ENCODE measurements at regions not wholly inside any gene's neighbourhood (a gene's known extent, or its start where the extent isn't known, plus 50 kb on each side); places are given as distances from the start of the nearest gene placed in this dataset.
"Not testable (repeated sequence)": the region's sequence is repeated elsewhere in the genome, so short reads cannot be mapped to it uniquely, and the experiment has no call there.

DNA sequence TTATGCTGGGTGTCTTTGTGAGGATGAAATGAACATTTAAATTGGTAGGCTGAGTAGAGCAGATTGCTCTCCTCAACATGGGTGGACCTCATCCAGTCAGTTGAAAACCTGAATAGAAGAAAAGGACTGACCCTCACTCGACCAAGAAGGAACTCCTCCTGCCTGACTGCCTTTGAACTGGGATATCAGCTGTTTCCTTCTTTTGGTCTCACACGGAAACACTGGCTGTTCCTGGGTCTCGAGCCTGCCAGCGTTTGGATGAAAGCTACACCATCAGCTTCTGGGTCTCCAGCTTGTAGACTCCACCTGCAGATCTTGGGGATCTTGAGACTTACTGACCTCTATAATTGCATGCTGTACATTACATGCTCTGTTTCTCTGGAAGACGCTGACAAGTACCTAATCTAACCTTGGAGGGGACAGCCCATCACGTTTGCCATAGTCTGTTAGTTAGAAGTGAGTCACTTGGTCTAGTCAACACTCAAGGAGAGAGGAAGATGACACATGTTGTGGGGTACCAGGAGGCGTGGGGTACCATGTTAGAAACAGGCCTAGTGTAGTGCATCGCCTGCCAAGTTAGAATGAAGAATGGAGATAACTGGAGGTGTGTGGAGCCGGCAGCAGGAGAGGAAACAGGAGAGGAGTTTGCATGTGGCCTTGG lies 267.0 kb downstream of the MREG start:
- no peak for DNase-seq (ENCODE audit: low read depth)

DNA sequence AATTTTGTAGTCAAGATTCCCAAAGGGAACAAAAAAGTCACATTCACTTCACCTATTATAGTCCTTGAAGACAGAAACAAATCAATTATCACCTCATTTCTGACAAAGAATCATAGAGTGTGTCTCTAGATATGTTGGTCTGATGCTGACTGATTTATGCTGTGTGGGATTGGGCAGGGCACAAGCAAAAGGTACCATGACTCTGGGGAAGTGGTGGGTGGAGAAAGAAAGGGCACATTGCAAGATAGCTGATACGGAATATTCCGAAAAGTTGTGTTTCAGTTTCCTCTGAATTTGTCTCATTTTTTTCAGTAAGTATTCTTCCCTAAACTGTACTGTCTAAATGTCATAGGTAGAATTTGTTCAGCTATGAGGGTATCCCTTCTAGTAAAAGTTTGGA lies 268.0 kb downstream of the MREG start:
- no peak for DNase-seq (ENCODE audit: low read depth)

DNA sequence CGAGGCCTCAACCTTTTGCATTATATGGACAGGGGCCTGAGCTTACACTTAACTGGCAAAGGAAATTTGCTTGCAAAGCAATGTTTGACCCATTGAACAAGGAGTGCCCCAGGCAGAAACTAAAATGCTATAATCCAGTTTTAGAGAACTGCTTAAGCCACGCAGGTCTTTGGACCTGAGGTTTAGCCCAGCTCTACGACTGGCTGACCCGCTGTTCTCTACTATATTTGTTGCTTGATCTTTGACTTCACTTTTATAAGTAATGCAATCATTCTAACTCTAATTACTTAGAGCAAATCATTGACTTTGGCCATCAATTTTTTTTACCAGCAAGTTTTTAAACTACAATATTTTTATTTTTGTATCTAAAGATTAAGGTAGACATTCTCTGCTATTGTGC lies 268.8 kb downstream of the MREG start:
- no peak for DNase-seq (ENCODE audit: low read depth)

DNA sequence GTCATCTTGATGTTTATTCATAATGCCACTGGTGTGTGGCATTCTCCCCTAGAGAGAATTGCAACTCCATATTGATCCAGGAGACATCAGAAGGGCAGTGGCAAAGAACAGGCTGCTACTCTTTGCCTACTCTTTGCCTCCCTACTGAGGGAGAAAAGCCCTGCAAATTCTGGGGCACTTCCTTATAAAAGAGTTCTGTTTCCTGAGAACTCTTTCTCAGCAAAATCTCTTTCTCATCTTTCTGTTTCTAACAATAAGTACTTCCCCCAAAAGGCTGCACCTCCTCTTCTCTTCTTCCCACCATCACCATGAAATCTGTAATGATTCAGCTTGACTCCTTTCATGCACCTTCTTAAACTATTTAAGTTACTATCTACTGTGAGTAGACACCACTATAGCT lies 270.3 kb downstream of the MREG start:
- no peak for DNase-seq (ENCODE audit: low read depth)

DNA sequence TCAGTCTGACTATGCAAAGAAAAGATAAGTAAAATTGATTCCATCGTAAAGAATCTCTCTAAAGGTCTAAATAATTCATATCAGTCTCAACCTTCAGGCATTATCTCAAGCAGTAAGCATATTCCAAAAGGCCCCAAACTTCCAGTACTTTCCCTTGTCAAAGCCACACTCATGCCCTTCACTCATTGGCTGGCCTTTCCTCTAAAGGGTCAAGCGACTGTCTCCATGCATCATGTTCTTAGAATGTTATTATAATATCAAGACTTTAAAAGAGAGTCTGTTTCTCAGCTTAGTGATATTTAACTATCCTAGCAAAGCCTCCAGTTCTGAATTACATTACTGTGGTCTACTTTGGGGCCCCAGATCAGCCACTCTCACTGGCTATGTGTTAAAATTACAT lies 271.3 kb downstream of the MREG start:
- DNase-seq (ENCODE audit: low read depth): no peak

DNA sequence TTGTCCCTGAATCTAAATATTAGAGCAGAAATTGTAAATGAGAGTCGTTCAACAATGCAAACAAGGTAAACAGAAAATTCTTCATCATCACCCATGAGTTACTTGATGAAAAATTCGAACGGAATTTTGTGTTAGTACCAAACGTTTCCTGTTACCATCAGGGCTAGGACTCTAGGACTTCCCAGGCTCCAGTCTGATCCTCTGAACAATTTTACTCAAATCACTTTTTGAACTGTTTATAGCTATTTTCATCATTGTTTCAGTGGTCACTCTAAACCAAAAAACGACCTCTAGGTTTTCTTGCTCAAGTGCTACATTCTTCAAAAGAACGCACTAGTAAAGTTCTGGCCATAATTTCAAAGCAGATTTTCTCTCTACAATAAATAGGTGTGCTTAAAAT lies 273.3 kb downstream of the MREG start:
- DNase-seq (ENCODE audit: low read depth): no peak

DNA sequence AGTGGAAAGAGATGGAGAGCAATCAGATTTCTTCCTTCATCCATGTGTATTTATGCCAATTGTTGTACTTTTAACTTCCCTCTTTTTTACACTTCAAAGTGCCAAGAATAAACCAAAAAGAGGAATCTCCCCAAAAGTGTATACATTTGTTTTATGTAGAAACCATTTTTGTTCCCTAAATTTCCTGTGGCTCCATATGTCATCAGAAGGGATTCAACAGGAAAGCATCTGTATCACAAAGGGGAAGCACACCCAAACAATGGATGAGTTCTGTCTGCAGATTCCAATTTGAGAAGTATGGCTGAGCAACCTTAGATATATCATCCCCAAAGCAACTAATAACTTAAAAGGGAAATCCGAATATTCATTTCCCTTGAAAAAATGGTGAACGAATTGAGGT lies 275.0 kb downstream of the MREG start:
- no peak for DNase-seq (ENCODE audit: low read depth)

DNA sequence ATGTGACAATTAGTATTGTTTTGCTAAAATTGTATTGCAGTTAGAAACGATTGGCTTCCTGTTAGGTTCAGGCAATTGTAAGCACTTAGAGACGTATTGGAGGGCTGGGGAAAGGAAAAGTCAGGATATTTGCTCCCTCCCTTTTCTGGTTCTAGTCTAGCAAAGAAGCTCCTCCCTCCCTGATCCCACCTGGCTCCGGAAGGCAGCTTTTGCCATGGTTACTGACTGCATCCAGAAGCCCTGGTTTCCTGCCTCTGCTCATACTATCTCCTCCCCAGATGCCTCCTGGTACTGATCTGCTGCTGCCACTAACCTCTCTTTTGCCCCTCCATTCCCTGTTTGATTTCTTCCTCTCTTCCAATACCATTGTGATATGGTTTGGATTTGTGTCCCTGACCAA lies 275.9 kb downstream of the MREG start:
- DNase-seq (ENCODE audit: low read depth): no peak

DNA sequence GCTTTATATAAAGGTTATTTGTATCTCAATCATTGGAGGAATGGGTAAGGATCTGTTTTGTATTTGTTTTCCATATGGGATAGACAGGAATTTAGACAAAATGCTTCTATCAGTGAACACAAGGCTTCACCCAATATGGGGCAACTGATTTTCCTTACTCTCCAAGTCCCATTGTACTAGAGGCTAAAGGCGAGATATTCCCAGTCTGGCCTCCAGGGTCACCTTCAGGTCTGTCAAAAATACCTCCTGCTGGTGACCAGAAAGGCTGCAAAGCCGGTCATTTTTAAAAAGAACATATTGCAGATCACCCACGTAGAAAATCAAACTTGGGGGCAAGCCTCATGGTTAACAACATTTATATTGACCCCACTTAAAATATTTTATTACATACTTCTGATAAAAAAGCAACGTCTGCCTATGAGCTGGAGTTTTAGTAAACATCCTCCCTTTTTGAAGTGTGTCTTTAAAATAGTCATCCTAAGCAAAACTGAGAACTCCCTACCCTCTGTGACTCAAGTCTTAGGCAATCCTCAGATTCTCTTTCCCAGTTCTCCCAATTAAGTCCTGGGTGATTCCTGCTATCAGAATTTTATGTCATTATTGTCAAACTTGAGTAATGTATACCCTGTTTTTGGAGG lies 276.6 kb downstream of the MREG start:
- DNase-seq (ENCODE audit: low read depth): no peak

DNA sequence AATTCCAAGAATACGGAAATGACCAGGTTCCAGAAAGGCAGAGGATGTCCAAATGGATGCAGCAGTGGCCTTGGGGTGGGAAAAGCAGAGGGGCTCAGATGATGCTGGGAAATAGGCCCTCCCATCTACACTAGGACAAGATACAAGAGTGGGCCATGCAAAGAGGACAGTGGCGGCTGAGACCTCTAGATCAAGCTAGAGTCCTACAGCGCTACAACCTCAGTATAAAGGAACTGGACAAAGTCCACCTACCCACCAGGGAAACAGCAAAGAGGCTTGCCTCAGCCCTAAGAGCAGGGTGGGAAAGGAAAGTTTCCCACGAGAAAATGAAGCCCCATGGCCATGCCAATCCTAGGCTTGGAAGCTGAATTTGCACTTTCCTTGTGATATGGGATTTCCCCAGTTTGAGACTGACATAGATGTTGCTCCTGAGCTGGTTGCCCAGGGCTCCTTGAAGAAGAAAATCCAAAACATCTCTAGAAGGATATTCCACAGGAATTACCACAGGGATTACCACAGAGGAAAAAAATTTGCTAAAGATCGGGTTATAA lies 282.2 kb downstream of the MREG start:
- DNase-seq (ENCODE audit: low read depth): no peak

DNA sequence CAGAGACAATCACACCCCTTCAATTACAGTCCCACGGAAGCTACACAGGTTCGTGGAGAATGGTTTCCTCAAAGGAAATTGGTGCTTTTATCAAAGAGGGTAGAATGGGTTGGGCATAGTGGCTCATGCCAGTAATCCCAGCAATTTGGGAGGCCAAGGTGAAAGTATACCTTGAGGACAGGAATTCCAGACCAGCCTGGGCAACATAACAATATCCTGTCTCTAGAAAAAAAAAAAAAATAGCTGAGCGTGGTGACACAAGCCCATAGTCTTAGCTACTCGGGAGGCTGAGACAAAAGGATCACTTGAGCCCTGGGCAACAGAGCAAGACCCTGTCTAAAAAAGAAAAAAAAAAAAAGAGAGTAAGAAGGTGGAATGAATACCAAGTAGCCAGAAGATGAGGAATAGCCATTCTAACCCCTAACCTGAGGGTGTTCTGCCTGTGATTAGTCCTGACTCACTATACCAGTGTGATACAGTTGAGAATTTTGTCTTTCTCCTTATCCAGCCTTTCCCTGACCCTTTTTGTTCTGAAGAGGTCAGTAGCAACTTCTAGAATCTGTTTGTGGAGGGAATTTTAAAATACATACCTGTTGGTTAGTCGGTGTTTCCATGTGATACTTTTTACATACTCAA lies 283.2 kb downstream of the MREG start:
- no peak for DNase-seq (ENCODE audit: low read depth)

DNA sequence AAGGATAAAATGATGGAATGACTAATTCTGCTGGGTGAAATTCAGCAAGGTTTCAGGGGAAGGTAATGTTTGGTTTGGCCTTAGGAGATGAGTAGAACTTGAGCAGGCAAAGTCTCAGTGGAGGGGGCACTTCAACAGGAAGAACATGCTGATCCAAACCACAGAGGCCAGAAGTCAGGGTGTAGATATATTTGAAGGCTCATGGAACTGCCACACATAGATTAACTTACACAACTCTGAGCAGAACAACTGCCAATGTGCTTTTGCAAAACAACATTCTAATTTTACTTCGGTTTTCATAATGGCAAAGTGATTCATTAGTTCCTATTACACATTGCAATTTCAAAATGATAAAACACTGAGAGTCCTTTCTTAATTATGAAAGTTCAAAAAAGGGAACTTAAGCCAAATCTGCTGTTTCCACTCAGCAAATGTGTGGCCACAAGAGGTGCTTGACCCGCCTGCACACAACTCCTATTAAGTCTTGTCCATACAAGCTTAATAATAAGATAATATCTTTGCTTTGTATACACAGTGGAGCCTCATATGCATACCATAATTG lies 284.8 kb downstream of the MREG start:
- DNase-seq (ENCODE audit: low read depth): no peak

DNA sequence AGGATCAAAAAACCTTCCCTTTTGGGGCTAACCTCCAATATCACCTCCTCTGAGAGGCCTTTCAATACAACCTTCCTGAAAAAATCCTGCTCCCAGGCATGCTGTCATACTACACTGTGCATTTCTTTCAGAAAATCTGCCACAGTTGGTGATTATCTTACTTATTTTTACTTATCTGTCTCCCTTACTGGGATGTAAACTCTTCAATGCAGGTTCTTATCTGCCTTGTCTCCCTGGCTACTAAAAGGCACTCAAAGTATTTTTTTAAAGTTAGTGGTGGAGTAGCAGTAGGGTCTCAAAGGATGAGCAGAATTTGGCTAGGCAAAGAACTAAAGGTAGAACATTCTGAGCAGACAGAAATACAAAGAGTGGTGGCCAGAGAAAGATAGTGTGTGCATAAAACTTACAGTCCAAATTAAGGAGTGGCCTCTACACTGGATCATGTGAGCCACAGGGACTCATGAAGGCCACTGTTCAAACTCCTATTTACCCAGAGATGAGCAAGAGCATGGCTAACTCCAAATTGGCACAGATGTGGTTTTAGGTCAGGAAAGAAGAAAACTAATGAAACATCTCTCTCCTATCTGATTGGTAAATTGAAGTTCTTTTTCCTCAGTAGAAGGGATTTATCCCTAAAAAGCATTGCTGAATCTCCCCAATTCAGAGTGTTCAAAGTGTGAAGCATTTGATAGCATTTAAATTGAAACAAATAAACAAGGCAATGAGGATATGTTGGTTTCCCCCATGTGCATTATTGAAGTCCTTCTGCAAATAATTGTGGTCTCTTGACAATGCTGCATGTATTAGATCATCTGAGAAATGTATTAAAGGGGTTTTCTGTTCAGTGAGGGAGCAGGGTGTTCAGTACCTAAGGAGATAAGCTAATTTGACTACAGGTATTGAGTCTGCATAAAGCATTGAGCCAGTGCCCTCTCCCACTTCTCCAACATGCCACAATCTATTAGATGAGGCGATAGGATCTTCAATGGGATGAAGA lies 285.5 kb downstream of the MREG start:
- no peak for DNase-seq (ENCODE audit: low read depth)

DNA sequence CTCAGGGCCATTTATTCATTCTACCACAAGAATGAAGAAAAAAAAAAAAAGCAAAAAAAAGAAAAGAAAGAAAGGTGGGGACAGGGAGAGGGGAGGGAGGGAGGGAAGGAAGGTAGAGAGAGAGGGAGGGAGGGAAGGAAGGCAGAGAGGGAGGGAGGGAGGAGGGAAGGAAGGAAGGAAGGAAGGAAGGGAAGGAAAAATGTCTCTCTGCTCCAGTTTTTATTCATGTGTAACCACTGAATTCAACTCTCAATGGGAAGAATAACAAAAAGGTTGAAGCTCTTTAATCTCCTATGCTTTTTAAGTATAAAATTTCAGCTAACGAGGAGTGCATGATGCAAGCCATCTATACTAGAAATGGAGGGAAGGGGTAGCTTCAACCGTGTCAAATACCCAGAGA lies 287.3 kb downstream of the MREG start:
- DNase-seq (ENCODE audit: low read depth): no peak

DNA sequence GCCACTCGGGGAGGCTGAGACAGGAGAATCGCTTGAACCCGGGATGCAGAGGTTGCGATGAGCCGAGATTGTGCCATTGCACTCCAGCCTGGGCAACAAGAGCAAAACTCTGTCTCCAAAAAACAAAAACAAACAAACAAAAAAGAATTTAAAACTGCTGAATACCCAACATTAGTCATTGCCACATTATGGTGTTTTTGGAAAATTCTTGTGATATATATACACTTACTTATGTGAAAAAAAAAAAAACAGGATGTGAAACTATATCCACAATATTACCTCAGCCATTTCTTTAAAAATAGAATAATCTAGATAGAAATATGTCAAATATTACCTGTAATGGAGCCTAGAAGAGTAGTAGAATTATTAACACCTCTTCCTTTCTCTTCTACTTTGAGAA lies 288.3 kb upstream of the FN1 start:
- DNase-seq (ENCODE audit: low read depth): no peak

DNA sequence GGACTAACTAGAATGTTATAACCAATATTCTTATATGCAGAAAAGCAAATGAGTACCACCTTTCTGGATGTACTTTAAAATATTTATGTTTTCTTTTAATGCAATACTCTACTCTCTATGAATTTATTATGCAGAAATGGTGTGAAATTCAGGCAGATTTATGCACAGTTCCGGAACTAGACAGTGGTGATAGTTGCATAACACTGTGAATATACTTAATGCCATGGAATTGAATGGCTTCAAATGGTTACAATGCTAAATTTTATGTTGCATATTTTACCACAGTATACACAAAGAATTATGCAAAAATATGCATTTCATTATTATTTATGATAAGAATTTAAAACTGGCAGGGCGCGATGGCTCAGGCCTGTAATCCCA lies 287.8 kb upstream of the FN1 start:
- no peak for DNase-seq (ENCODE audit: low read depth)

DNA sequence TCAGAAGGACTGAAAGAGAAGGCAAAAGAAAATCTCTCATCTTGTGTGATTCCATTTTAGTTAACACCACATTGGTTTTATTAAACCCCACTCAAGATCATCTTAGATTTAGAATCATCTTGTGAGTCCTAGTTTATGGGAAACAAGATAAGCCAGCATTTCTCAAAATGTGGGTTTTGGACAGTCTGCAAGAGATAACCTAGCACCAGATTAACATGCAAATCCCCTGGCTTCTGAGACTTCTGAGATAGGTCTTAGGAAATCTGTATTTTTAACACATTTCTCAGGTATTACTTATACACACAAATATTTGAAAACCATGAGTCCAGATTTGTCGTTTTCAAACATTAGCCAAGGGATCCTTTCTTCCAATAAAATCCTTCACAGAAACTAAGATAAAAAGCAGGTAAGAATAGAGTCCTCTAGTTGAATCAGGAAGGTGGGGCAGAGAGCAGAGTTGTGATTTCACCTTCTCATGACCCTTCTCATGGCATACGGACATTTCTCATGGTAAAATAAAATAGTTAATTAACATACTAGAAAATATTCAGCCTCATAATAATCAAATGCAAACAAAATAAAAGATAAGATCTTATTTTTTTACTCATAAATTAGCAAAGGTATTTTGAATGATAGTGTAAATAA lies 287.2 kb upstream of the FN1 start:
- no peak for DNase-seq (ENCODE audit: low read depth)

DNA sequence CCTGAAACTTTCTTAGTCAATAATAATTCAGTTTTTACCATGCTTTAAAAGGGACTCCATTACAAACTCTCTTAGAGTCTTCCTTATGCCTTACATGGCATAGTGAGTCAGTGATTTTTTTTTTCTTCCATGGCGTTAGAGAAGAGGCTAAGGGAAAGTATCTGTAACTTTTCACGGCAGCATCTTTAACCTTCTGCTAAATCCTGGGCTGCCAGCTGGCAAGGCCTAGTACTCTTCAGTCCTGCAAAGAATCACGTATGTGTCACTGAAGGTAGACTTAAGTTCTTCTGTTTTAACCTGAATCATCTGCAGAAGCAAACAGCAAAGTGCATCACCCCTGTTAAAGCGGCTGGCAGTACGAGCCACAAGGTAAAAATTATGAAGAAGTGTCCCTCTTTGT lies 286.3 kb upstream of the FN1 start:
- DNase-seq (ENCODE audit: low read depth): no peak

DNA sequence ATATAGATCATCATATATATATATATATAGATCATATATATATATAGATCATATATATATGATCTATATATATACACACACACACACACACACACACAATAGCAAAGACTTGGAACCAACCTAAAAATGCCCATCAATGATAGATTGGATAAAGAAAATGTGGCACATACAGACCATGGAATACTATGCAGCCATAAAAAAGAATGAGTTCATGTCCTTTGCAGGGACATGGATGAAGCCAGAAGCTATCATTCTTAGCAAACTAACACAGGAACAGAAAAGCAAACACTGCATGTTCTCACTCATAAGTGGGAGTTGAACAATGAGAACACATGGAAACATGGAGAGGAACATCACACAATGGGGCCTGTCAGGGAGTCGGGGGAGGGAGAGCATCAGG lies 285.6 kb upstream of the FN1 start:
- not testable (repeated sequence) for DNase-seq (ENCODE audit: low read depth)

DNA sequence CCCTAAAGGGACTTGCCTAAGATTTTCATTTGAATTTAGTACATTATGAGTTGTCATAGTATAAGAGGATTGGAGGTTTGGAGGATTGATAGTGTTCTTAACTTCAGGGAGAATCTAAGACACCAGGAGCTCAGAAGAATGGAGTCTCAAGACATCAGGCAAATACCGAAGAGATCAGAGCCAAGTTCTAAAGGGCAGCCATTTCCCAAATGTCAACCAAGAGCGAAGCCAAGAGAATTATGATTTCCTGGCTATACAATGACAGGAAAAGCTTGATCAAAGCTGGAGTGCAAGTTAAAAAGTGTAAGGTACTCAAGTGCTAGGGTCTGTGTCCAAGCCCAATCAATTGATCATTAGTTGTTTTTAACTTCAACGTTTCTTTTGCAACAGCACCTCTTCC lies 283.0 kb upstream of the FN1 start:
- DNase-seq (ENCODE audit: low read depth): no peak

DNA sequence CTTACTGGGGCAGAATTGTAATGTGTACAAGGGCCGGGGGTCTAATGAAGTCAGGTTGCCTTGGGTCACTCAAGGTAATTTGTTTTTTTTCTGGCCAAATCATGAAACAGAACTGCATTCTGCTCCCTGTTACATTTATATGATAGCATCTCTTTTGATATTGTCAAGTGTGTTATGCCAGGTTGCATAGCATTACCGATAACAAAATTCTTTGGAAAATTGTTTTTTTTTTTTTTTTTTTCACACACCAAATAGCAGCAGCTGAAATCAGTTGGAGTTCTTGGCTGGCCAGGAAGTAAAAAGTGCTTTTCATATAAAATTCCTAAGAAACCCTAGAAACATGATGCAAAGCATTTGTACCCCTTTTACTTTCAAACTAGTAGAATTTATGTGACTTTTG lies 282.6 kb upstream of the FN1 start:
- no peak for DNase-seq (ENCODE audit: low read depth)

All from forelimb muscle (tissue), 1 donor.